ENCODE measurements at regions not wholly inside any gene's neighbourhood (a gene's known extent, or its start where the extent isn't known, plus 50 kb on each side); places are given as distances from the start of the nearest gene placed in this dataset.

GRCh38 chr13:104309431-104309830, 1243.2 kb upstream of the SLC10A2 start:
- no peak for DNase-seq
- WGBS, 4 donors, result 55 to 85% (median 71%) methylated on average over 1 of the region's 1 CpG
- no peaks in the 10 kb centered on the region for H3K4me1 ChIP-seq (replicated peaks in 1 of 2)
- no peak overlapping the region for H3K27ac ChIP-seq
- no peaks in the 10 kb centered on the region for H3K36me3 ChIP-seq (replicated peaks in 1 of 2)
- no peak overlapping the region for H3K4me3 ChIP-seq
- no peak for TF ChIP-seq CTCF (IDR thresholded peaks at IDR 0.05)
- no peak for TF ChIP-seq POLR2A (IDR thresholded peaks at IDR 0.05)
- H3K27me3 ChIP-seq, result no peaks in the 10 kb centered on the region
- intact Hi-C loops (cut with DNase I), result no loop called here
- no peaks in the 10 kb centered on the region for H3K9me3 ChIP-seq (replicated peaks in 1 of 3)

GRCh38 chr13:104301171-104301975, 1235.2 kb upstream of the SLC10A2 start:
- WGBS, 4 donors, result 62 to 73% (median 66%) methylated on average over 4 of the region's 4 CpGs
- no peak for TF ChIP-seq POLR2A (IDR thresholded peaks at IDR 0.05)
- TF ChIP-seq CTCF (IDR thresholded peaks at IDR 0.05), result no peak
- Histone ChIP-seq H3K9me3 (replicated peaks in 1 of 3) (no peaks in the 10 kb centered on the region), H3K27me3 (no peaks in the 10 kb centered on the region), H3K4me3 (no peak overlapping the region), H3K27ac (no peak overlapping the region), H3K4me1 (replicated peaks in 1 of 2) (no peaks in the 10 kb centered on the region), H3K36me3 (replicated peaks in 1 of 2) (no peaks in the 10 kb centered on the region)
- intact Hi-C loops (cut with DNase I), result no loop called here
- DNase-seq, result no peak

- DNase-seq, result no peak
- no peak overlapping the region for H3K4me3 ChIP-seq
- WGBS, 4 donors, result 55 to 64% (median 62%) methylated on average over 2 of the region's 2 CpGs
- H3K36me3 ChIP-seq (replicated peaks in 1 of 2), result no peaks in the 10 kb centered on the region
- intact Hi-C loops (cut with DNase I), result no loop called here
- H3K4me1 ChIP-seq (replicated peaks in 1 of 2), result no peaks in the 10 kb centered on the region
- no peak for TF ChIP-seq CTCF (IDR thresholded peaks at IDR 0.05)
- no peak for TF ChIP-seq POLR2A (IDR thresholded peaks at IDR 0.05)
- no peaks in the 10 kb centered on the region for H3K9me3 ChIP-seq (replicated peaks in 1 of 3)
- no peak overlapping the region for H3K27ac ChIP-seq
- no peaks in the 10 kb centered on the region for H3K27me3 ChIP-seq
Observed at GRCh38 chr13:104297075-104297474, 1230.9 kb upstream of the SLC10A2 start.

- intact Hi-C loops (cut with DNase I), result no loop called here
- WGBS, 4 donors, result 76 to 89% (median 86%) methylated on average over 1 of the region's 1 CpG
- Histone ChIP-seq H3K27me3 (no peaks in the 10 kb centered on the region), H3K4me3 (no peak overlapping the region), H3K27ac (no peak overlapping the region), H3K36me3 (replicated peaks in 1 of 2) (no peaks in the 10 kb centered on the region), H3K4me1 (replicated peaks in 1 of 2) (no peaks in the 10 kb centered on the region), H3K9me3 (replicated peaks in 1 of 3) (no peaks in the 10 kb centered on the region)
- TF ChIP-seq CTCF (IDR thresholded peaks at IDR 0.05) (no peak), POLR2A (IDR thresholded peaks at IDR 0.05) (no peak)
- no peak for DNase-seq
Observed at GRCh38 chr13:104296286-104296685, 1230.1 kb upstream of the SLC10A2 start.
